Adrenal gland (tissue), 5 donors: ENCODE measurements at regions not wholly inside any gene's neighbourhood (a gene's known extent, or its start where the extent isn't known, plus 50 kb on each side); places are given as distances from the start of the nearest gene placed in this dataset.

Source experiments
- POLR2A ChIP-seq, 2 donors: fragments of 450-650 bp; IDR thresholded peaks; one replicate each; pipeline ENCODE4 v1.6.1; 2017; ENCODE audit warnings: antibody characterized with exemption in 2 of 2, mild to moderate bottlenecking in 2 of 2, moderate library complexity in 1 of 2
- TF ChIP-seq, protein P1 (sequence below), 6 experiments: fragments of 450-650 bp in 4 of 6; fragments of 200-600 bp in 2 of 6; sonication (generic) in 1 of 6; IDR thresholded peaks; 1 replicate in 5 of 6; 2 replicates in 1 of 6; pipeline versions ENCODE4 v1.5.1 to v1.8.0; 2016 to 2021; ENCODE audit warnings: antibody characterized with exemption in 6 of 6, mild to moderate bottlenecking in 2 of 6, moderate library complexity in 1 of 6
- donor health status: DM: no; HTN: no; CAD: no.

DNA sequence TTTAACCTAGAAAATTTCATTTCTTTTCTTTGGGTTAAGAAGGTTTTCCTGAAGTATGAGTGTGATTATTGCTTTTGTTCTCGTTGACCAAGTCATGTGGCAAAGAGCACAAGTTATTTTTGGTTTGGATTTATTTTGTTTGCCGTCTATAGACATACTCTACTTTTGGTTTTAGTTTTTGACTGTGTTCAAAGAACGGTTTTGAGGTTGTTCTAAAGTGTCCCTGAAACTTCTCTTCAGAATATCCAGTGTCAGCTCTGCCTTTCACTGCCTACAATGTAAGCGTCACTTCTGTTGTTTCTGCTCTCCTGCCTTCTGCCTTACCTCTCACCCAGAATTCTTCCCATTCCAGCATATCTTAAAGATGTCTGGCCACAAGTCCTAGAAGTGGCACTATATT lies 812.2 kb downstream of the C4orf33 start:
- TF ChIP-seq, protein P1, sequence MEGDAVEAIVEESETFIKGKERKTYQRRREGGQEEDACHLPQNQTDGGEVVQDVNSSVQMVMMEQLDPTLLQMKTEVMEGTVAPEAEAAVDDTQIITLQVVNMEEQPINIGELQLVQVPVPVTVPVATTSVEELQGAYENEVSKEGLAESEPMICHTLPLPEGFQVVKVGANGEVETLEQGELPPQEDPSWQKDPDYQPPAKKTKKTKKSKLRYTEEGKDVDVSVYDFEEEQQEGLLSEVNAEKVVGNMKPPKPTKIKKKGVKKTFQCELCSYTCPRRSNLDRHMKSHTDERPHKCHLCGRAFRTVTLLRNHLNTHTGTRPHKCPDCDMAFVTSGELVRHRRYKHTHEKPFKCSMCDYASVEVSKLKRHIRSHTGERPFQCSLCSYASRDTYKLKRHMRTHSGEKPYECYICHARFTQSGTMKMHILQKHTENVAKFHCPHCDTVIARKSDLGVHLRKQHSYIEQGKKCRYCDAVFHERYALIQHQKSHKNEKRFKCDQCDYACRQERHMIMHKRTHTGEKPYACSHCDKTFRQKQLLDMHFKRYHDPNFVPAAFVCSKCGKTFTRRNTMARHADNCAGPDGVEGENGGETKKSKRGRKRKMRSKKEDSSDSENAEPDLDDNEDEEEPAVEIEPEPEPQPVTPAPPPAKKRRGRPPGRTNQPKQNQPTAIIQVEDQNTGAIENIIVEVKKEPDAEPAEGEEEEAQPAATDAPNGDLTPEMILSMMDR (IDR thresholded peaks at IDR 0.05): no peak
- TF ChIP-seq POLR2A (IDR thresholded peaks at IDR 0.05): no peak
